ENCODE measurements at regions not wholly inside any gene's neighbourhood (a gene's known extent, or its start where the extent isn't known, plus 50 kb on each side); places are given as distances from the start of the nearest gene placed in this dataset.

DNA sequence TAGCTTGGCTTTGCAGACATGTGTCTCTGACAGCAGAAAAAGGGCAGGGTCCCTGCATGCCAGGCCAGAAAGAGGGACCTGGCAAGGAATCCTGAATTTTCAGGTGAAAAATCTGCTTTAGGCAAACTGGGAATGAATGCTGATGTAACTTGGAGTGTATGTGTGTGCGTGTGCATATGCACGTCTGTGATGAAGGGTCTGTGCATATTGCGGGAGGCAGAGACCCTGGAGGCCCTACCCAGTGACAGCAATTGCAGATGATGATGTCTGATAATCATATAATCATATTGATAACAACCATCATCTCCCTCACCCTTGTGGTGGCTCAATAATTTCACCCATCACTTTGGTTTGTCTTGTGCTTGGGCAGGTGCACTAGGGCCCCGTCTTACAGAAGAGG lies 80.7 kb upstream of the SDK2 start:
- no peak for DNase-seq

DNA sequence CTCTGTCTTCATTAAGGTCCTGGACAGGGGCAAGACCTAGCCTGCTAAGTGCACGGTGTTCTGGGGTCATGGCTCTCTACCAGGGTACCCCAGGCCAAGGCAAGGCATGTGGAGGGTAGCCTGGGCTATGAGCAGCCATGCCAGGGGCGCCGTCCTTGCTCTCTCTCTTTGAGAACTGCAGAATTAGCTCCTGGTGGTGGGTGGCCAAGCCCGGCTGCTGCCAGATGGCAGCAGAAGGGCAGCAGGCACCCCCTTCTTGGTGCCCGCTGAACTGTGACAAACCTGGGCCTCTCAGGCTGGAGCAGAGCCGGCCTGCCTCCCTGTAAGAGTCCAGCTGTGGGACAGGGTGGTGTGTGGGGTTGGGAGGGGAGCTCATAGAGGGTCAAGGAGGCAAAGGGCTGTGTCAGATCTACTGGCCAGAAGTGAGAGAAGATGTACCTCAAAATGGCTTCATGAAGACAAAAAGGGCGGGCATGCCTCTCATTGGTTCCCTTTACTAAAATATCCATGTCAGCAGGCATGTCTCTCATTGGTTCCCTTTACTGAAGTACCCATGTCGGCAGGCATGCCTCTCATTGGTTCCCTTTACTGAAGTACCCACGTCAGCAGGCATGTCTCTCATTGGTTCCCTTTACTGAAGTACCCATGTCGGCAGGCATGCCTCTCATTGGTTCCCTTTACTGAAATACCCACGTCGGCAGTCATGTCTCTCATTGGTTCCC lies 81.7 kb upstream of the SDK2 start:
- no peak for DNase-seq

DNA sequence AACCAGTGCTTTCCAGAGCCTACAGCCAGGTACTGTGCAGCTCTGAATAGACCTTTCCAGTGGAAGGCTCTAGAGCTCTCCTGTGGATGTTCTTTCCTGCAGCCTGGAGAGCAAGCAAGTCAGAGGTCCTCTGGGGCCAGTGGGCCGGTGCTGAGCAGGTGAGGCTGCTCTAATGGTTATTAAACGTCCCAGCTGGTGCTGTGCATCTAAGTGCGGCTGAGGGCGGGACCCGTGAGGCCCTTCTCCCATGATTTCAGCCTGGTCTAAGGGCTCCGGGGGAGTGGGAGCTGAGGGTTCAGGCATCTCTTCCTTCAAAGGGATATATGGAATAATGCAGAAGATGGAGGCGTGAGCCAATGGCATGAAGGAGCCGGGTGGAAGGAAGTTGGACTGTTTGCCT lies 83.7 kb upstream of the SDK2 start:
- DNase-seq, result no peak

GRCh38 chr17:73729101-73729500 lies 84.9 kb upstream of the SDK2 start:
- no peak for DNase-seq

- no peak for DNase-seq
These were observed 87.5 kb upstream of the SDK2 start for GRCh38 chr17:73731733-73732132.

DNA sequence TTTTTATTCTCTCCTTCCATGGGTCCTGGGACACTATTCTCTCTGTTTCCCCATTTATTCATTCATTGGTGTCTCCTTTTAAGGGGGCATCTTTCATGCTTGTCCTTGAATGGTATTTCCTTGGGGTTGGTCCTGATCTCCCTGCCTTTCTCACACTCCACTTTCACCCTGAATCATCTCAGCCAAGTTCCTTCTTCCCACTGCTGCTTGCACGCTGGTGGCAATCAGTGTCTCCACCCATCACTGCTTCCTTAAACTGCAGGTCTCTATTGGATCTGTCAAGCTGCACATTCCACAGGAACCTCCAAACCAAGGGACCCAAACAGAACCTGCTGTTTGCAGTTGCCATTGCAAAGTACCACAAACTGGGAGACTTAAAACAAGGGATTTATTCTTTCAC lies 89.3 kb upstream of the SDK2 start:
- DNase-seq, result no peak

DNA sequence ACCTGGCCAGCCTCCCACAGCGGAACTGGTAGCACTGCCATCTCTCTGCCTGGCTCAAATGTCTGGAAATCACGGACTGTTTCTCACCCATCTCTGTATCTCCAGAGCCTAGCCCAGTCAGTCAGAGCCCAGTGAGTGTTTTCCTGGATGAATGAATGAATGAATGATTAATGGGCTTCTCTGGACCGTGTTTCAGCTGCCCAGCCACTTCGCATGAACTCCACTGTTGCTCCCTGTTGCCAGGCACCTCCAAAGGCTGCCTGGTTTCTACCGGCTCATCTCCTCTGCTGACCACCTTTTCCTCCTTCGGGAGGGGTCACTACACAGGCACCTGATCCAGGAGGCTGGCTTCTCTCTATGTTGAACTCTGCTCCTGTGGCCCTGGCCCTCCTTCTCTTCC lies 91.0 kb upstream of the SDK2 start:
- DNase-seq, result no peak

- DNase-seq, result no peak
These were observed 94.7 kb upstream of the SDK2 start for GRCh38 chr17:73738751-73739575.

DNA sequence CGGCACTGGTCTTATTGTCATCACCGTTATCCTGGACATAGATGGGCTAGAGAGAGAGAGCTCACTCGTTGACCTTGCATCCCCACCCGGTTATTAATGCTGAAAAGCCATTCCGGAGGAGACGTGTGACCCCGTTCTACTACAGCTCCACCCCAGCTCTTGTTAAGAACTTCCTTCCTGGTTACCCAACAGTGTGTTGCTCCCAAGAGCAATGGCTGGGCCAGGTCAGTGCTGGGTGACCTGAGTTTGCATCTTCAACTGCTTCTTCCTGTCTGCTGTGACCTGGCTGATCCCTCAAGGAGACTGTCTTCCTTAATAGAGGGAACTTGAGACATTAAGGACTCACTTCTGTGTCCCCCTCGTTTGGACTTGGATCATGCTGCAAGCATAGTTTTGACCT lies 96.1 kb upstream of the SDK2 start:
- DNase-seq, result no peak

GRCh38 chr17:73742948-73743381 lies 98.7 kb upstream of the SDK2 start:
- DNase-seq, result no peak

- DNase-seq, result no peak
These were observed 99.4 kb upstream of the SDK2 start for GRCh38 chr17:73743518-73744201.

- DNase-seq, result no peak
These were observed 100.2 kb upstream of the SDK2 start for GRCh38 chr17:73744411-73744810.

GRCh38 chr17:73746314-73747073 lies 102.2 kb upstream of the SDK2 start:
- DNase-seq, result no peak

DNA sequence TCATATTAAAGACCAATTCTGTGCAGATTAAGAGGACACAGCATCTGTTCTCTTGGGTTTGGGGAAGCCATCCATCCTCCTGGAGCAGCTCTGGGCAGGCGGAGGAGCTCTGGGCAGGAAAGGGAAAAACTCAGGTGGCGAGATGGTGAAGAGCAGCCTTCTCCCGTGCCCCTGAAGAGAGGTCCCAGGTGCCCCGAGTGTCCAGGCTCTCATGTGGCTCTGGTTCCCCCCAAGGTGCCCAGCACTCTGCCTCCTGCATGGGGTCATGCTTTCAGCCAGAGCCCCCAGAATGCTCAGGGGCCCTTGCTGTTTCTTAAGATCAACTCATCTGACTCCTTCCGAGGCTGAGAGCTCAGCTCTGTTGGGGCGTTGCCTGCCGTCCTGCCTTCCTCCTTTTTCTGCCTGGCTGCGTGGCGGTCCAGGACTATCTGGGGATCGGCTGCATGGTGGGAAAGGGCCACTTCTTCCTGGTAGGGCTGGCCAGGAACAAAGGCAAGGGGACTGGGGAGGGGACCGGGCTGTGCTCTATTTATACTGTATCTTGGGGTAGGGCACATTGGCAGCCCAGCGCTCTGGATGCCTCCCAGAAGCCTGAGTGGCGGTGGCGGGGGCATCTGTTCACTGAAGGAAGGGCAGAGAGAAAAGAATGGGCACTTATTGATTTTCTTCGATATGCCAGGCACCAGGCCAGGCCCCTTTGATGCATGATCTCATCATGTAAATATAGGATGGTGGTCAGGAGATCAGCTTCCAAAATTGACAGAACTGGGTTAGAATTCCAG lies 103.2 kb upstream of the SDK2 start:
- DNase-seq, result no peak

DNA sequence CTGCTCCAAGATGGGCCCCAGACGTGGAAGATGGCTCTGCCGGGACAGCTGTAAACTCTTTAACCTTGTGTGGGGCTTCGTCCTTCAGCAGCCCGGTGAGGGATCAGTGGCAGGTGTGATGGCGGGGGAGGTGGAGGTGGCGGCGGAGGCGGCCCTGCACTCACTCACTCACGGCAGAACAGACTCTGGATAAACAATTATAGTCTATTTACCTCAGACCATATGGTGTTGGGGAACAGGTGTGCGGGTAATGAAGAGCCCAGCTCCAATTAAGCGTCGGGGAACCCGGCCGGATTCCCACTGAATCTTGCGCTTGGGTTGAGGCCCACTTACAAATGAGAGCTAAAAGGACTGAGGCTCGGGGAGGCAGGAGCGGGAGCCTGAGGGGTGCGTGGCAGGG lies 104.3 kb upstream of the SDK2 start:
- no peak for DNase-seq

- DNase-seq, result no peak
These were observed 105.1 kb upstream of the SDK2 start for GRCh38 chr17:73749337-73749823.

- no peak for DNase-seq
These were observed 105.8 kb upstream of the SDK2 start for GRCh38 chr17:73749928-73750605.

GRCh38 chr17:73750975-73751374 lies 106.7 kb upstream of the SDK2 start:
- no peak for DNase-seq

DNA sequence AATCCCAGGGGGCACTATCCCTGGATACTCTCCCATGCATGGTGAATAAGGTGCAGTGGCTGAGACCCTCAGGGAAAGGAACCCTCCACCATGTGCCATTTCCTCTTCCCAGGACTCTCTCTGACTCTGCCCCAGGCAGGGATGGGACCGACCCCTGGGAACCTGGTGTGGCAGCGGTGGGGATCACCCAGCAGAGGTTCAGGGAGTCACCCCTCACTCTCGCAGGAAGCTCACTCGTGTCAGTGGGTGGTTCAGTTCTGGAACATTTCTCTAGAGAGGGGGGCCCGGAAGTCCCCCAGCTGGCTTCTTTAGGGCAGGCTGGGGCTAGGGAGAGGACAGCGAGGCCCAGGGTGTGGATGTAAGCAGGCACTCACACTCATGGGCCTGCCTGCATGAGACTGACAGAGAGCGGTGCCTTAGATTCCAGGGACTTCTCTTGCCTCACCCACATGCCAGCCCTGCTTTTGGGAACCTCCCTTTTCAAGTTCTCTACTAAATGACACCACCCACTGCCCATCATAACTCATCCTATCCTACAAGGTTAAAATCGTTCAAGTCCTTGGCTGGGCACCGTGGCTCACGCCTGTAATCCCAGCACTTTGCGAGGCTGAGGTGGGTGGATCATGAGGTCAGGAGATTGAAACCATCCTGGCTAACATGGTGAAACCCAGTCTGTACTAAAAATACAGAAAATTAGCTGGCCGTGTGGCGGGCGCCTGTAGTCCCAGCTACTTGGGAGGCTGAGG lies 109.7 kb upstream of the SDK2 start:
- DNase-seq, result no peak

GRCh38 chr17:73754886-73755400 lies 110.7 kb upstream of the SDK2 start:
- DNase-seq, result no peak
